Peyer's patch (tissue), 4 donors: ENCODE measurements at regions not wholly inside any gene's neighbourhood (a gene's known extent, or its start where the extent isn't known, plus 50 kb on each side); places are given as distances from the start of the nearest gene placed in this dataset.
"Not testable (repeated sequence)": the region's sequence is repeated elsewhere in the genome, so short reads cannot be mapped to it uniquely, and the experiment has no call there.

Source experiments
- POLR2A ChIP-seq, 2 donors: fragments of 450-650 bp; IDR thresholded peaks; one replicate each; pipeline ENCODE4 v1.5.1; 2017; ENCODE audit warnings: antibody characterized with exemption in 2 of 2, mild to moderate bottlenecking in 2 of 2, moderate library complexity in 2 of 2
- TF ChIP-seq, protein P1 (sequence below), 6 experiments: fragments of 450-650 bp in 4 of 6; fragments of 200-600 bp in 2 of 6; sonication (generic) in 1 of 6; IDR thresholded peaks; one replicate each; pipeline ENCODE4 v1.5.1; 2017 to 2019; ENCODE audit warnings: antibody characterized with exemption in 6 of 6, mild to moderate bottlenecking in 3 of 6, moderate library complexity in 1 of 6

DNA sequence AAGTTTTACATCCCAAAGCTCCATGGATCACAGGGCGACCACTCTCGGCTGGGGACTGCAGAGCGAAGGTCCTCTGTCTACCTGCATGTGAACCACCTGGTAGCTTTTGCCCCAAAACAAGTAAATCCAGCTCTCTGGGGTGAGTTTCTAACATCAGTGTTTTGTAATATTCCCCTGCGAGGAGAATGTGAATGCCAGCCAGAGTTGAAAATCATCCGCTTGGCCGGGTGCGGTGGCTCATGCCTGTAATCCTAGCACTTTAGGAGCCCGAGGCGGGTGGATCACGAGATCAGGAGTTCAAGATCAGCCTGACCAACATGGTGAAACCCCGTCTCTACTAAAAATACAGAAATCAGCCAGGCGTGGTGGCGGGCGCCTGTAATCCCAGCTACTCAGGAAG lies 89.9 kb upstream of the SEC14L1 start:
- TF ChIP-seq, protein P1, sequence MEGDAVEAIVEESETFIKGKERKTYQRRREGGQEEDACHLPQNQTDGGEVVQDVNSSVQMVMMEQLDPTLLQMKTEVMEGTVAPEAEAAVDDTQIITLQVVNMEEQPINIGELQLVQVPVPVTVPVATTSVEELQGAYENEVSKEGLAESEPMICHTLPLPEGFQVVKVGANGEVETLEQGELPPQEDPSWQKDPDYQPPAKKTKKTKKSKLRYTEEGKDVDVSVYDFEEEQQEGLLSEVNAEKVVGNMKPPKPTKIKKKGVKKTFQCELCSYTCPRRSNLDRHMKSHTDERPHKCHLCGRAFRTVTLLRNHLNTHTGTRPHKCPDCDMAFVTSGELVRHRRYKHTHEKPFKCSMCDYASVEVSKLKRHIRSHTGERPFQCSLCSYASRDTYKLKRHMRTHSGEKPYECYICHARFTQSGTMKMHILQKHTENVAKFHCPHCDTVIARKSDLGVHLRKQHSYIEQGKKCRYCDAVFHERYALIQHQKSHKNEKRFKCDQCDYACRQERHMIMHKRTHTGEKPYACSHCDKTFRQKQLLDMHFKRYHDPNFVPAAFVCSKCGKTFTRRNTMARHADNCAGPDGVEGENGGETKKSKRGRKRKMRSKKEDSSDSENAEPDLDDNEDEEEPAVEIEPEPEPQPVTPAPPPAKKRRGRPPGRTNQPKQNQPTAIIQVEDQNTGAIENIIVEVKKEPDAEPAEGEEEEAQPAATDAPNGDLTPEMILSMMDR (IDR thresholded peaks at IDR 0.05): not testable (repeated sequence)
- not testable (repeated sequence) for TF ChIP-seq POLR2A (IDR thresholded peaks at IDR 0.05)
